Amniotic stem cell (primary cell): ENCODE measurements at regions not wholly inside any gene's neighbourhood (a gene's known extent, or its start where the extent isn't known, plus 50 kb on each side); places are given as distances from the start of the nearest gene placed in this dataset.
"Not testable (repeated sequence)": the region's sequence is repeated elsewhere in the genome, so short reads cannot be mapped to it uniquely, and the experiment has no call there.

Experiments
- DNase-seq: peaks from one replicate; lab custom pipeline; 2025; lab: John Stamatoyannopoulos, UW

DNA sequence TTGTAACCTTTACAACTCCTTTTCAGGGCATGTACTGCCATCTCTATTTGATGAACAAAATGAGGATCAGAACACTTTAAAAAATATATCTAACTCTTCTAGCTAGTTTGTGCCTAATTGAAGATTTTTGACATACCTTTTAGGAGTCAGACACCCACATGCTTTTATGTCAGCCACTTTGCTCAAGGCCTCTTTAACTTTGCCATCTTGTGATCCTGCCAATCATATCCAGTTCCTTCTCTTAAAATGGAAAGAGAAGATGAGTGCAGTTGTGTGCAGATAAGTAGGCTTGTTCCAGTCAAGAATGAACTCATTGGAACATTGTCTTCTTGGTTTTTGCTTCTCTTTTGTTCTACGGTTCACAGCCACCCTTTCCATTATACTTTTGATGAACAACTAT, 425.6 kb upstream of the TNC start:
- DNase-seq: no peak

DNA sequence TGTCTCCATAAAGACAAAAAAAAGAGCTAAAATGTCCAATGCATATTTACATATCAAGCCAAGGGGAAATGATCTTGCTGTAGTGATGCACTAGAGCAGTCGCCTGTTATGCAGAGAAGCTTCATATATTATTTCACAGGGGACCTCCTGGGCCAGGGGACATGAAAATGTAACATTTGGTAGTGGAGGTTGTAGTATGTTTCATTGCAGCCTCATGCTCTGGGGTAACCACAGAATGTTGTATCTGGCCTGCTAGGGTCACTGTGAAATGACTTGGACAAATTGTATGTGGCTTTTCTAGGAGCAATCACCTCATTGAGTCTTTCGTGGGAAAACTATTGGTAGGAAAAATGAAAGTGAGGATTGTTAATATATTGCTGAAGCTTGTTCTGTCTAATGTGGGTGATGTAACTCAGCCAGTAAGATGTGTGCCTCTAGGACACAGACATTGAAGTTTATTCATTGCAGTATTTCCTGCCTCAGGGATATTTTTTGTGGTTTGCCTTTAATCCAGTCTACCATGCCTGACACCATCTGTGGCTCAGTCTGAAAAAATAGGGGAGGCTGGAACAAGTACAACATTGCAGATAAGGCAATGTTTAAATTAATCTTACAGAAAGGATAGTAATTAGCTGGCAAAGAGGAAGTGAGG, 430.8 kb upstream of the TNC start:
- DNase-seq: no peak

DNA sequence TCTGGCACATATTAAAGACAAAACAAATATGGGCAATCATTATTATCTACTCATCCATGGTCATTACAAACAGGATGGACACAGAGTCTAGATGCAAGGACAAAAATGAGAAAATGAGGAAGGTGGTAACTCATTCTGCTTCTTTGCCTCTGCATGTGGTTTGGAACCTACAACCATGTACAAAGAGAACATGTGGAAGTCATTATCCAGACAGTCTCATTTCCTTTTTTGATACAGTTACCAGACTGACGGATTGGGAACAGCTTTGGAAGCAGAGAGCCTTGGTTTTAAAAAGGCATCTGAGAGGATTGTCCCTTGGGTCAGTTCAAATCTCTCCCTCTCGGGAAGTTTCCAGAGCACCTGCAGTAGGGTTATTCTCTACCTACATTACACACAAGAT, 433.4 kb upstream of the TNC start:
- no peak for DNase-seq

DNA sequence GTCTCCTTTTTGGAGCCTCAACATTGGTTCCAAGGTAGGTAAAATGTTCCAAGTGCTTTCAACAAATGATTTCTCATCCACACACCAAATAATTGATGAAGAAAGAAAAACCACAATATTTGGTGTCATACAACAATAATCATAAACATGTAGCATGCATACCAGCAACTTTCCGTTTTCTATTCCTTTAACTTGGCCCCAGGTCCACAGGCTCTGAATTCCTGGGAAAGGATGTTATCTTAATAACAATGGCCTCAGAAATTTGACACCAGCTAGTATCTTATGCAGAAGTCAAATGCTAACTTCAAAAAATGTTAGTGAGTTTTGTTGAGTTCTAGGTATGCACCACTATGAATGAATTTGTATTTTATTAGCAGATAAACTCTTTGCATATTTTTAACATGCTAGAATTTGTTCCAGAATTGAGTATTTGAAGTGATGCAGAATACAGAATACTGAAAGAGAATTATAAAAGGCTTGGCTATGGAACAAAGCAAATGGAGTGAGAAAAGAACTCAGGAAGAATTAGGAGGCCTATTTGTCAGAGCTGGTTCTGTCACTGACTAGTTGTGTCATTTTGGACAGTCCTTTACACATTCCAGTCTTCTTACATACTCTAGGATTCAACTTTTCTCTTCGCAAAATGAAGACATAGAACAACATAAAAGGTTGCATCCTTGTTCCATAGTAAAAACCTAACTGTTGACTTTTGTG, 435.3 kb upstream of the TNC start:
- no peak for DNase-seq

DNA sequence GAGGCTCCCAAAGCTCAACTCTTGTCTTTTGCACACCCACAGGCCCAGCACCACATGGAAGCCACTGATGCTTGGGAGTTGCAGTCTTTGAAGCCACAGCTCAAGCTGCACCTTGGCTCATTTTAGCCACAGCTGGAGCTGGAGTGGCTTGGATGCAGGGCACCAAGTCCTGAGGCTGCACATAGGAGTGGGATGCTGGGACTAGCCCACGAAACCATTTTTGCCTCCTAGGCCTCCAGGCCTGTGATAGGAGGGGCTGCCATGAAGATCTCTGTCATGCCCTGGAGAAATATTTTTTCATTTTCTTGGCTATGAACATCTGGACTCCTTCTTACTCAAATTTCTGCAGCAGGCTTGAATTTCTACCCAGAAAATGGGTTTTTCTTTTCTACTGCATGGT, 438.5 kb upstream of the TNC start:
- DNase-seq: no peak

DNA sequence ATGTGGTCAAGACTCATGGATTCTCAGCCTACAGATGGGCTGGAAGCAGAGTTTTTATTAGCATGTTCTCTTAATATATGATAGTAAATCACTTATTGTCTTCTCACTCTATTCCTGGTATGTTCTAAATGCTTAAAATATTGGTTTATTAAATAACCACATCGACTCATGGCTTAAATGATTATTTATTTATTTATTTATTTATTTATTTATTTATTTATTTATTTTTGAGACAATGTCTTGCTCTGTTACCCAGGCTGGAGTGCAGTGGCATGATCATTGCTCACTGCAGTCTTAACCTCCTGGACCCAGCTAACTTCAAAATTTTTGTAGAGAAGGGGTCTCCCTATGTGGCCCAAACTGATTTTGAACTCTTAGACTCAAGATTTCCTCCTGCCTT, 457.2 kb upstream of the TNC start:
- DNase-seq: no peak

DNA sequence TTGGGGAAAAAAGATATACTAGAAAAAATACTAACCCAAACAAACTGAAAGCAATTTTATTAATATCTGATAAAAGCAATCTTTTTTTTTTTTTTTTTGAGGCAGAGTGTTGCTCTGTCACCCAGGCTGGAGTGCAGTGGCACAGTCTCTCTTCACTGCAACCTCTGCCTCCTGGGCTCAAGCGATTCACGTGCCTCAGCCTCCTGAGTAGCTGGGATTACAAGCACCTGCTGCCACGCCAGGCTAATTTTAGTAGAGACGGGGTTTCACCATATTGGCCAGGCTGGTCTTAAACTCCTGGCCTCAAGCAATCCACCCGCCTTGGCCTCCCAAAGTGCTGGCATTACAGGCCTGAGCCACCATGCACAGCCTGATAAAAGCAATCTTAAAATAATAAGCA, 467.5 kb upstream of the TNC start:
- DNase-seq: not testable (repeated sequence)

DNA sequence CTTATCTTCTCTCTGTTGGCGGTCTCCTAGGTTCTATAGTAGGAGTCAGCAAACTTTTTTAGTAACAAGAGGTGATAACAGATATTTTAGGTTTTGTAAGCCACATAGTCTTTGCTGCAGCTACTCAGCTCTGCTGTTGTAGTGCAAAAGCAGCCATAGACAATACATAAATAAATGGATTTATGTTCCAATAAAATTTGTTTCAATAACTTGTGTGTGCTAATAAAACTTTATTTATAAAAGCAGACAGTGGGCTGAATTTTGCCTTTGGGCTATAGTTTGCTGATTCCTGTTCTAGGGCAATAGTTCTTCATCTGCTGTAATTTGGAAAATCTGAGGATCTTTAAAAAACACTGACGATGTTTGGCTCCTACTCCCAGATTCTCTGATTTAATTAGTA, 469.4 kb upstream of the TNC start:
- DNase-seq: no peak

DNA sequence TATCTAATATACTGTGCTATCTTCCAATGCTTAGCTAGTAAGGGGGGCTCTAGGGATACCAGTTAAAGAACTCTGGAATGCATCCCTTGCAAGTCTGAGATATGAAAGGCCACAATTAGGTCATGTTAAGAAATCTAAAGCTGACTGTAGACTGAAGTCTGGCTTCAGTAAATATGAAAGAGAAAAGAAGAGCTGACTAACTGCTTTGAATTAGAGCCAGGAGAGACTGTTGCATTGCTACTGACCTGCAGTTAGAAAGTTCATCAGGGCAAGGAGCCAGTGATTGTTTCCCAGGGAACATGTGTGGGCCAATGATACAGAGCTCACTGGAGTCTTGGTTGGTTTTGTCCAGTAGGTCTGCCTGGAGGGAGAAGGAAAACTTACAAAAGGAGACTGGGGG, 472.1 kb upstream of the TNC start:
- DNase-seq: no peak

DNA sequence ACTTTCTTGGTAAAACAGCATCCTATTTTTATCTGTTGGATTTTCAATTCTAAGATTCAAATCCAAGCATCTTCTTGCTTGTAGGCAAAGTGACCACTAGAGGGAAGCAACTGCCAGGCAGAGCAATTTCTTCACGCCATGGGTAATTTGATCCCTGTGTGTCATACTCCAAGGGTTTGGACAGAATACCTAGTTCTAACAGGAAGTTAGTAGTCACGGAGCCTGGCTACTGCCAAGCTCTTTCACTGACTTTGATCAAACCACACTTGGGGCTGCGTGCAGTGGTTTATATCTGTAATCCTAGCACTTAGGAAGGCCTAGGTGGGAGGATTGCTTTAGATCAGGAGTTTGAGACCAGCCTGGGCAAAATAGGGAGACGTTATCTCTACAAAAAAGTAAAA, 473.6 kb upstream of the TNC start:
- peak; percentile 98 for DNase-seq

DNA sequence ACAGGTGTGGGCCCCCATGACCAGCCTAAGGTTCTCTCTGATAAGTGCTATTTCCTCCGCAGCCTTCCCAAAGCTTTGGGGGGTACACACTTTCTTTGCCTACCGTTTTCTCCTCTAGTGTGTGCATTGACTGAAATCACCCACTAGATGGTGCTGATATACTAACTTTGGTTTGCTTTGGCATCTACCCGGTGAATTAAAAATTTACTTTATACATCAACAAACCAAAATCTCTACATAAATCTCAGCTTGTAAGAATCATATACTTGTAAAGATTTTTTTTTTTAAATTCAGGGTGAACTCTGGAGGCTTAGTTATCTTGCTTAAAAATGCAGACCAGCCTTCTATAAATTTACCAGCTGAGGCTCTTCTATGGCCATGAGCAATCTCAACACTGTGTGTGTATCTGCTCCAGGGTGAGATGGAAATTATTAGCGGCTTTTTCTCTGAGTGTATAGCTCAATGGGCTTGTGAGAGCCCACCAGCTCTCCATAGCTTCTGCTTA, 475.7 kb upstream of the TNC start:
- DNase-seq: peak; percentile 32

DNA sequence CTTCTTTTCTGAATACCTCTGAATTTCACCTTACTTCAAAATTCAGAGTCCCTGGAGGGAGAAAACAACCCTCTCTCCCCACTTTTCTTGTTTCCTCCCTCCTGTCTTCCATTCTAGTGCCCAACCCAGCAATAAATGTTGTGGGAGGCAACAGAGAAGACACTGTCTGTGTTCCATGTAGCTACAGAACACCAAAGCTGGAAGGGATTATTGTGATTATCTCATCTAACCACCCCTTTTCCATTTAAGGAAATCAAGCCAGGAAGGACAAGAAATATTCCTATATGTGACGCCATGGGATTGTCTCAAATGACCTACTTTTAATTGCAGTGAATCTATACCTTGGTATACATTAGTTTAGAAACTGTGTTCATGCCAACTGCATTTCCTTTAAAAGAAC, 476.6 kb upstream of the TNC start:
- DNase-seq: no peak

DNA sequence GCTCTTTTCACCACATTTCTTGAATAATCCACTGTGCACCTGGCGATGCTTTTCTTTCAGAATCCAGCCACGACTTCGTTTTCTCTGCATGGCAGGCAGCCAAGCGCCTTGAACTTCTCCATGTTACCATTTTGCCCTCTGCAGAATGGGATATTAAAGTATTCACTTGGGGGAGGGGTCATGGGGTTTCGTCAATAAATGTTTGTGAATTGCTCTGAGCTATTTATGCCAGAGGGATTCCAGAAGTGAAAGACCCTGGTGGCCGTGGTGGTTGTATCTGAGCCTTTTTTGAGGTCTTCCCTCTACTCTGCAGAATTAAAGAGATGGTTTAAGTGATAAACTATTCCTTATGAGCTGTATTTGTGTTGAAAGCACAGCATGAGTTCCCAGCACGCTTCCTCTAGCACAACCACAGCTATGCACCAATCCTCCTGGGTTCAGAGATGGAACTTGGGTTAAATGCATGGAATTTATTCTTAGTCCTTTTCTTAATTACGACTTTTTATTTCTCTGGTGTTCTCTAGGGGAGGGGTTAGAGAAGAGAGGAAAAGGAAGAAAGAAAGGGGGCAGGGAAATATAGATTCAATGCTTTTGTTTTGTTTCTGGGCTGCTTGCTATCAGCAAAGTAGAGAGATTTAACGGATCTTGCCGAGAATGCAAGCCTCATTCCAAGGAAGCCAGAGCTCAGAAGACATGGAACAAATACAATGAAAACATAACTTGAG, 478.2 kb upstream of the TNC start:
- DNase-seq: peak; percentile 73

DNA sequence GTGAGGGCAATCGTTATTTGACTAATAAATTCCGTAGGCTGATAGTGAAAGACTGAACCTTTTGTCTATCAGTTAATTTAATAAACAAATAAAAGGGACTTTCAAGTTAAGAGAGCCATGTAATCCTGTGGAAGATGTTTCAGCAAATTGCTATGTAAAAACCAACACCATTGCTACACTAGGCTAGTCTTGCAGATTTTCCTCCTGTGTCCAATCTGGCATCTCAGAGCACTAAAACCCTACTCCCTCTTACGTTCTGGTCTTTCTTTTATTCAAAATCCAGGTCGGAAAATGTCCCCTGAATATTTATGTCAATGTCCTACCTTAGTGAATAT, 478.8 kb upstream of the TNC start:
- no peak for DNase-seq

DNA sequence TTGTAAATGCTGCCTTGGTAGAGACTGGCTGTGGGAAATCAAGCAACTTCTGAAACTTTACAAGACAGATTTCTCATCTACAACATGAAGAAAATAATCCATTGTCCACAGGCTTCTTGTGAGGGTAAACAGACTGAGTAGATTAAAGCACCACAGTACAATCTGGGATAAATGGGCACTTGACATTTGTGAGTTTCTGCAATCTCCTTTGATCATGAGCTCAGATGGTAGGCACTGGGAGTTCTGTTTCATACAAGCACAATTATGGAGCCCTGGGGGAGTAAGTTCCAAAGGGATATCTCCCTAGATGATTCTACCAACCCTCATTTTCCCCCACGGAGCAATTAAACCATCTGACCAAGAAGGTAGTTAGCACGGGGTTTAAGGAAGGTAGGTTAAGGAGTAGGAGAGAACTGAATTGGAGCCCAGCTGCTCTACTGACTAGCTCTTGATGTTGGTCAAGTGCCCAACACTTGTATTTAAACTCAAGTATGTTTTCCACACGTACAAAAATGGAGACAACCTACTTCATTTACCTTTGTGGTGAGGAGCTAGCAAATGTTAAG, 479.5 kb upstream of the TNC start:
- DNase-seq: no peak

DNA sequence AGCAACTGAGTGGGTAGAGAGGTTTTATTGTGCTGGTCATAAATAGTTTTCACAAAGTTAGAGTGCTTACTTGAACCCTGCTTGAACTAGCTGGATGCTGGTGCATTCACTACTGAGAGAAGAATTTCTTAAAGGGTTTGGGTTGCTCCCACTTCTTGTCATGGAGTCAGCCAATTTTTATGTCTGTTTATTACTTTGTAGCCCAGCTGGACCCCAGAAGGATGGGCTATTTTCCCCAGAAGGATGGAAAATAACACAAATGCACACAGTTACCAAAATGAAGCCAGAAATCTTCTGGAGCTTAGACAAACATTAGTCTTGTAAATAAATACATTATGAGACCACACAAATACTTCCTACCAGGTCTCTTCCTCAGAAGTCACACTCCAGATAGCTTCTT, 480.8 kb upstream of the TNC start:
- DNase-seq: no peak

DNA sequence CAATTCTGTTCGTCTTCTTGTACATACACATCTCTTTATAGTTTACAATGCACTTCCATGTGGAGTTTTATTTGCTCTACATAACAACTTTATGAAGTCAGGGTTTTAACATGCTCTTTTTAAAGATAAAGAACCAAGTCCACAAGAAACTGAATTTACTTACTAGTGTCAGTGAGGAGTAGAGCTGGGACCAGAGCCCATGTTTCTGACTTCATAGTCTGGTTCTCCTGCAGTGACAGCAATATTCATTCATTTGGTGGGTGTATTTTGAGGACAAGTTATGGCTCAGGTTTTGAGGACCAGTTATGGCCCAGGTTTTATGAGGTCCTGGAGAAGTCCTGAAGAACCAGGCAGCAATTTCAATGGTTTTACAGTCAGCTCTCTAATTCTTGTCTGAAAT, 481.9 kb upstream of the TNC start:
- DNase-seq: no peak

DNA sequence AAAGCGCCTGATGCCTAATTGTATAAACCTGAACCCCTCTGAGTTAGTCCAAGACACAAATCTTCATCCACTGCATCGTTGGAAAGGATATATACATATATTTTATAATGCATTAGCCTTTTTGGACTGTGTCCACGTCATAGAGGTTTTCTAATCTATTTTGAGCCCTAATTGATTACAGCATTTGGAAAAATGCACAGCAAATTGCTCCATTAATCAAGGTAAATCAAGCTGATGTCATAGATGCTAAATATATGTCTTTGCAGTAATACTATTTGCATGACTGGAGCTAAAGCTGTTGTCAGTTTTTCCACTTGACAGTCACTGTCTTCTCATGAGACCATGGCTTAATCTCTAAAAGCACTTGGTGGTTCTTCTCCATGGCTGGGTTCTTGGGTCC, 483.5 kb upstream of the TNC start:
- DNase-seq: no peak

DNA sequence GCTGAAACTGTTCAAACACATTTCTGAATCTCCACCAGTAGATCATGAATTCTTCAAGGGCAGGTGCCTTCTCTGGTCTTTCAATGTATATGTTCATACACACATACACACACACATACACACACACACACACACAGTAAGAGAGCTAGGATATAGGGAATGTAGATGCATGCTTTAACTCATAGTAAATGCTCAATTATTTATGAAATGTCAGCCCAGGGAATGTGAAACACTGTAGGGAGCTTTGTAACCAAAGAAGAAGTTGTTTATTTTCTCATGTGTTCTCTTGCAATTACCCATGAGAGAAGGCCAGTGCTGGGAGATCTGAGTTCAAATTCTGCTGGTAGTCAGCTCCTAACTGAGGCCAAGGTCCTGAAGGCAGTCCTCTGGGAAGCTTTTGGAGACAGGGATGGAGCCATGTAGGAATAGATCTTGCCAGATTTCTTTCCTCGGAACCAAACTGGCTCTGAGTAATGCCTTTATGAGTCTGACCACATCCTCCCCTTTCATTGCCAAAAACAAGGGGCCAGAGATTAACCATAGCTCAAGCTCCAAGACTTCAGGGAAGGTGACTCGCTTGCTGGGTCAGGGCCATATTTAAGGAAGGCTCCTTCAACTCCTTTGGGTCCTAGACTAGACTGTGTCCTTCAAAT, 487.0 kb upstream of the TNC start:
- peak; percentile 47 for DNase-seq

DNA sequence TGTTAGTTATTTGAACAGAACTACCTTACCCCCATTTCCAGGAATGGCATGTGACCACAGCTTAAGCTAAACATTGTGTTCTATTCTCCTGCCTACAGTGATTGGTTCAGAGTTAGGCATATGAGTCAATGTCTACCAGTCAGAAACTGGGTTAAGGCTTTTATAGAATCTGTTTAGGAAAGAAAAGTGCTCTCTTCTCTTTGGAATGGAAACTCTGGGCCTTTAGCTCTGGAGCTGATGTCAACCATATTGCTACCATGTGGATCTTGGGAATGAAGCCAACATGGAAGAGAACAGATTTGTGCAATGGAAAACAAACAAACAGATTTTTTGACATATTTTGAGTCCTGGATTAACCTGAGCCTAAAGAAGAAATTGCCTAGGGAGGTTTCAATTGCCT, 488.9 kb upstream of the TNC start:
- no peak for DNase-seq

DNA sequence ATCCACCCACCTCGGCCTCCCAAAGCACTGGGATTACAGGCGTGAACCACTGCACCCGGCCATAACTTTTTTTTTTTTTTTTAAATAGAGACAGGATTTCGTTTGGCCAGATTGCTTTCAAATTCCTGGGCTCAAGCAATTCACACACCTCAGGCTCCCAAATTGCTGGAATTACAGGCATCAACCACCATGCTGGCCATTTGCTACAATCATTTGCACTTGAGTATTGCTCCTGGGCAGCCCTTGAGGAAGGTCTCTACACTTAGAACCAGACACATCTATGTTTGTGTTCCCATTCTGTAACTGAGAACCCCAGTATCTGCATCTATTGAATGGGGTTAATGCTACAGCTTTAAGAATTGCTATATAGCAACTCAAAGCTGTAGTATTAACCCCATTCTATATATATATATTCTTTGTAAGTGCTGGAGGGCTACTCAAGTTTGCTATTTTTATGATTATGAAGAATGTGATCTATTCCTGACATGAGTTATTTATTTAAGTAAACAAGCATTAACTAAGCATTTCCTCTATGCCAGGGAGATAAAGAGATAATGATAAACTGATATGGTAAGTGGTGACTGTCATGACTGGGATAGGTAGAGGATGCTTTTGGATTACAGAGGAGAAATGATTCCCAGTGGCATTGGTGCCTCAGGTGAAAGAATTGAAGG, 496.5 kb upstream of the TNC start:
- no peak for DNase-seq

DNA sequence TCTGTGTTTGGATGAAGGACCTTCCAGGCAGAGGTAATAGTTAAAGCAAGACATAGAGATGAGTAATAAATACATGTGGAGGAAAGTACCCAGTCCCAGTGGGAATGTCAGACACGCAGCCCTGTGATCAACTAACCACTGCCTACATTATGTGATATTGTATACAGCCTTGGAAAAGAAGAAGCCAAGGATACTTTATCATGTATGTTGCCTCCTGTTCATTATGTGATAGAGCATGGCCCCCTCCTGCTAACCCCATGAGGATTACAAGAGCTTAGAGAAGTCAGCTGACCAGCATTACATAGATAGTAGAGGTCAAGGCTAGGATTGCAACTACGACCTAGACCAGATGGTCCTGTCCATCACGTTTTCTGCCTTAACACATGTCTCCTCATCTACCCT, 497.0 kb upstream of the TNC start:
- no peak for DNase-seq
